Vagina (tissue), 2 donors: ENCODE measurements at regions not wholly inside any gene's neighbourhood (a gene's known extent, or its start where the extent isn't known, plus 50 kb on each side); places are given as distances from the start of the nearest gene placed in this dataset.

Experiments
- DNase-seq, 2 donors: peaks; one replicate each; pipeline ENCODE4 v3.0.0-alpha.2; 2017; ENCODE audit errors: extremely low spot score in 2 of 2
- H3K27ac ChIP-seq: fragments of 200-600 bp; sonication (generic); one replicate; pipeline ENCODE4 v1.5.1; 2019
- H3K27me3 ChIP-seq: fragments of 200-600 bp; sonication (generic); one replicate; pipeline ENCODE4 v1.5.1; 2019
- H3K36me3 ChIP-seq, 2 donors: fragments of 200-600 bp; sonication (generic); one replicate each; pipeline ENCODE4 v1.5.1; 2017 to 2019
- H3K4me1 ChIP-seq: fragments of 200-600 bp; sonication (generic); one replicate; pipeline ENCODE4 v1.5.1; 2019
- H3K4me3 ChIP-seq, 2 donors: fragments of 200-600 bp; sonication (generic); 1 replicate in 1 of 2; 2 replicates in 1 of 2; pipeline ENCODE4 v1.5.1; 2016 to 2019
- H3K9me3 ChIP-seq: fragments of 200-600 bp; sonication (generic); one replicate; pipeline ENCODE4 v1.5.1; 2019
- CTCF ChIP-seq, 3 experiments: fragments of 450-650 bp in 2 of 3; fragments of 200-600 bp in 1 of 3; sonication (generic) in 1 of 3; IDR thresholded peaks; one replicate each; pipeline ENCODE4 v1.5.1; 2017 to 2019; ENCODE audit warnings: antibody characterized with exemption in 3 of 3, mild to moderate bottlenecking in 2 of 3, moderate library complexity in 2 of 3
- POLR2A ChIP-seq, 2 donors: fragments of 450-650 bp; IDR thresholded peaks; one replicate each; pipeline ENCODE4 v1.6.1; 2017; ENCODE audit warnings: antibody characterized with exemption in 2 of 2, mild to moderate bottlenecking in 2 of 2, moderate library complexity in 2 of 2
- POLR2AphosphoS5 ChIP-seq, 2 donors: sonication (generic); formaldehyde crosslinking; IDR thresholded peaks; one replicate each; pipeline ENCODE4 v1.9.0; 2017; ENCODE audit warnings: antibody characterized with exemption in 2 of 2, mild to moderate bottlenecking in 2 of 2, low read depth in 1 of 2; ENCODE audit not compliant: insufficient read depth in 1 of 2
- intact Hi-C: fragments of 100-400 bp; cut with DNase I; formaldehyde crosslinking; loops from one replicate; pipeline ENCODE4 v1.15.1; 2023

GRCh38 chr2:207251022-207251421 lies 85.3 kb upstream of the KLF7 start:
- Histone ChIP-seq H3K9me3 (no peaks in the 10 kb centered on the region), H3K36me3 (no peaks in the 10 kb centered on the region), H3K27me3 (no peaks in the 10 kb centered on the region), H3K4me3 (no peak overlapping the region), H3K27ac (no peak overlapping the region), H3K4me1 (no peaks in the 10 kb centered on the region)
- DNase-seq = no peak
- TF ChIP-seq POLR2A (IDR thresholded peaks at IDR 0.05) (no peak), POLR2AphosphoS5 (IDR thresholded peaks at IDR 0.05; ENCODE audit: insufficient read depth in 1 of 2, low read depth in 1 of 2) (no peak)
- intact Hi-C loops = loop anchor here (10.0 kb wide), 1 partner anchor 104 kb away; no protein-coding TSS in a partner anchor

- Histone ChIP-seq H3K27me3 (no peaks in the 10 kb centered on the region), H3K4me1 (no peaks in the 10 kb centered on the region), H3K27ac (no peak overlapping the region), H3K36me3 (no peaks in the 10 kb centered on the region), H3K9me3 (no peaks in the 10 kb centered on the region), H3K4me3 (no peak overlapping the region)
- intact Hi-C loops = loop anchor here (10.0 kb wide), 1 partner anchor 103 kb away; no protein-coding TSS in a partner anchor
- no peak for TF ChIP-seq POLR2A (IDR thresholded peaks at IDR 0.05)
- no peak for TF ChIP-seq CTCF (IDR thresholded peaks at IDR 0.05)
- TF ChIP-seq POLR2AphosphoS5 (IDR thresholded peaks at IDR 0.05; ENCODE audit: insufficient read depth in 1 of 2, low read depth in 1 of 2) = no peak
- DNase-seq = no peak
Observed at GRCh38 chr2:207251573-207252192, 85.9 kb upstream of the KLF7 start.

GRCh38 chr2:207252416-207252815 lies 86.7 kb upstream of the KLF7 start:
- Histone ChIP-seq H3K27ac (no peak overlapping the region), H3K27me3 (no peaks in the 10 kb centered on the region), H3K36me3 (no peaks in the 10 kb centered on the region), H3K9me3 (no peaks in the 10 kb centered on the region), H3K4me1 (peaks cover 5% of the 10 kb centered on the region), H3K4me3 (no peak overlapping the region)
- intact Hi-C loops = loop anchor here (10.0 kb wide), 1 partner anchor 102 kb away; no protein-coding TSS in a partner anchor
- no peak for DNase-seq
- TF ChIP-seq POLR2AphosphoS5 (IDR thresholded peaks at IDR 0.05; ENCODE audit: insufficient read depth in 1 of 2, low read depth in 1 of 2) (no peak), CTCF (IDR thresholded peaks at IDR 0.05) (no peak), POLR2A (IDR thresholded peaks at IDR 0.05) (no peak)

- H3K4me1 ChIP-seq = peaks cover 12% of the 10 kb centered on the region
- no peaks in the 10 kb centered on the region for H3K36me3 ChIP-seq
- H3K9me3 ChIP-seq = no peaks in the 10 kb centered on the region
- no peaks in the 10 kb centered on the region for H3K27me3 ChIP-seq
- no peak overlapping the region for H3K4me3 ChIP-seq
- DNase-seq = no peak
- no peak overlapping the region for H3K27ac ChIP-seq
- TF ChIP-seq POLR2AphosphoS5 (IDR thresholded peaks at IDR 0.05; ENCODE audit: insufficient read depth in 1 of 2, low read depth in 1 of 2) = no peak
- TF ChIP-seq POLR2A (IDR thresholded peaks at IDR 0.05) = no peak
- no peak for TF ChIP-seq CTCF (IDR thresholded peaks at IDR 0.05)
- intact Hi-C loops = loop anchor here (10.0 kb wide), 1 partner anchor 102 kb away; no protein-coding TSS in a partner anchor
Observed at GRCh38 chr2:207252979-207253645, 87.4 kb upstream of the KLF7 start.

- TF ChIP-seq CTCF (IDR thresholded peaks at IDR 0.05) (no peak), POLR2A (IDR thresholded peaks at IDR 0.05) (no peak)
- H3K36me3 ChIP-seq = no peaks in the 10 kb centered on the region
- no peak overlapping the region for H3K4me3 ChIP-seq
- intact Hi-C loops = loop anchor here (10.0 kb wide), 1 partner anchor 101 kb away; no protein-coding TSS in a partner anchor
- no peak for DNase-seq
- peaks cover 19% of the 10 kb centered on the region for H3K4me1 ChIP-seq
- H3K27ac ChIP-seq = no peak overlapping the region
- no peaks in the 10 kb centered on the region for H3K27me3 ChIP-seq
- no peaks in the 10 kb centered on the region for H3K9me3 ChIP-seq
Observed at GRCh38 chr2:207253666-207254345, 88.1 kb upstream of the KLF7 start.
